Frontal cortex (tissue), 3 donors: ENCODE measurements at regions not wholly inside any gene's neighbourhood (a gene's known extent, or its start where the extent isn't known, plus 50 kb on each side); places are given as distances from the start of the nearest gene placed in this dataset.
"Not testable (repeated sequence)": the region's sequence is repeated elsewhere in the genome, so short reads cannot be mapped to it uniquely, and the experiment has no call there.

Source experiments
- DNase-seq, 2 donors: peaks; one replicate each; pipeline ENCODE4 v3.0.0; 2012; ENCODE audit warnings: low spot score in 2 of 2
- FAIRE-seq: peaks from 2 replicates; lab custom pipeline; 2012; peaks lifted over from hg19 to GRCh38; lab: Jason Lieb, UNC
- donor health status: control.
- donor health status: control.
- donor health status: control.

GRCh38 chr9:99635032-99635431 is 186.7 kb upstream of the NR4A3 start:
- FAIRE-seq, result no peak
- DNase-seq, result no peak

GRCh38 chr9:99637641-99638040 is 184.0 kb upstream of the NR4A3 start:
- FAIRE-seq, result no peak
- no peak for DNase-seq

GRCh38 chr9:99638971-99639370 is 182.7 kb upstream of the NR4A3 start:
- DNase-seq, result no peak
- no peak for FAIRE-seq

DNA sequence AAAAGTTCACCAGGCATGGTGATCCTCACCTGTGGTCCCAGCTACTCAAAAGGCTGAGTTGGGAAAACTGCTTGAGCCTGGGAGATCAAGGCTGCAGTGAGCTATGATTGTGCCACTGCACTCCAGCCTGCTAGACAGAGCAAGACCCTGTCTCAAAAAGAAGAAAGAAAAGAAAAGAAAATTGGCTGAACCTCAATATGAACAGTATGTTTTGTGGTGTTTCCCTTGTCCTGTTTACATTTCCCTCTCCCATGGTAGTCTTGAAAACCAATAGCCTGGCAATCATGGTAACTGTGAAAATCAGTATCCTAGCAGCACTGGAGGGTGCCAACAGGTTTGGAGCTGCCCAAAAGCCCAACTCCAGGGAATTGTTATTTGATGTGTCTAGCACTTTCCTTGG is 174.1 kb upstream of the NR4A3 start:
- FAIRE-seq (no peak), DNase-seq (no peak)

GRCh38 chr9:99650187-99650874 is 171.4 kb upstream of the NR4A3 start:
- FAIRE-seq (no peak), DNase-seq (no peak)

- no peak for FAIRE-seq
- DNase-seq, result peak in 1 of 2 donors; percentile 17
Measured at GRCh38 chr9:99660191-99660636, 161.5 kb upstream of the NR4A3 start.

- no peak for FAIRE-seq
- DNase-seq, result no peak
Measured at GRCh38 chr9:99663297-99663696, 158.4 kb upstream of the NR4A3 start.

GRCh38 chr9:99663856-99664255 is 157.8 kb upstream of the NR4A3 start:
- FAIRE-seq, result no peak
- DNase-seq, result no peak

- no peak for FAIRE-seq
- no peak for DNase-seq
Measured at GRCh38 chr9:99666571-99666970, 155.1 kb upstream of the NR4A3 start.

- not testable (repeated sequence) for DNase-seq, FAIRE-seq
Measured at GRCh38 chr9:99670886-99671285, 150.8 kb upstream of the NR4A3 start.

DNA sequence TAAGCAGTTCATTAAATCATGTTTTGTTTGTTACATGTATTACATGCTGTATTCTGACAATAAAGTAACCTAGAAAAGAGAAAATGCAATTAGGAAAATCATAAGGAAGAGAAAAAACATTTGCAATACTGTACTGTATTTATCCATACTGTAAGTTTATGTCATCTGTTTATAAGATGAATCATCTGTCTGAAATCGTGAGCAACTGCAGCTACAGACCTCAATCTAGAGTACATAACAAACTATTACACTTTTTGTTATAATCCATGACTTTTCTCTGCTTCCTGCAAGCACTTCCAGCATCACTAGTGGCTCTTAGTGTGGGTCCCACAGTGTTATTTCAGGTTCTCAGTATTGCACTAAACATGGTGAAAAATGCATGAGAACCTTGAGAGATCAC is 144.4 kb upstream of the NR4A3 start:
- DNase-seq (no peak), FAIRE-seq (no peak)

- no peak for DNase-seq
- FAIRE-seq, result no peak
Measured at GRCh38 chr9:99678566-99678965, 143.1 kb upstream of the NR4A3 start.

- peak in 1 of 2 donors; percentile 6 for DNase-seq
- no peak for FAIRE-seq
Measured at GRCh38 chr9:99680191-99680590, 141.5 kb upstream of the NR4A3 start.

DNA sequence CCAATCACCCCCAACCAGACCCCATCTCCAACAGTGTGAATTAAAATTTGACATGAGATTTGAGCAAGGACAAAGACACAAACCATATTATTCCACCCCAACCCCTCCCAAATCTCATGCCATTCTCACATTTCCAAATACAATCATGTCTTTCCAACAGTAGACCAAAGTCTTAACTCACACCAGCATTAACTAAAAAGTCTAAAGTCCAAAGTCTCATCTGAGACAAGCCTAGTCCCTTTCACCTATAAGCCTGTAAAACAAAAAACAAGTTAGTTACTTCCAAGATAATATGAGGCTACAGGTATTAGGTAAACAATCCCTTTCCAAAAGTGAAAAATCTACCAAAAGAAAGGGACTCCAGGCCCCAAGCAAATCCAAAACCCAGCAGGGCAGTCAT is 140.6 kb upstream of the NR4A3 start:
- DNase-seq, result no peak
- no peak for FAIRE-seq

DNA sequence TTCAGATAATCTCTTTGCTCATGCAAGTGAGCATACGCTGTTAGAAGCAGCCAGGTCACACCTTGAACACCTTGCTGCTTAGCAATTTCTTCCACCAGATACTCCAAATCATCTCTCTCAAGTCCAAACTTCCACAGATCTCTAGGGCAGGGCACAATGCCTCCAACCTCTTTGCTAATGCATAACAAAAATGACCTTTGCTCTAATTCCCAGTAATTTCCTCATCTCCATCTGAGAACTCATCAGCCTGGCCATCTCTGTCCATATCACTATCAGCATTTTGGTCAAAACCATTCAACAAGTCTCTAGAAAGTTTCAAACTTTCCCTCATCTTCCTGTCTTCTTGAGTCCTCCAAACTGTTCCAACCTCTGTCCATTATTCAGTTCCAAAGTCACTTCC is 139.3 kb upstream of the NR4A3 start:
- FAIRE-seq (no peak), DNase-seq (no peak)

DNA sequence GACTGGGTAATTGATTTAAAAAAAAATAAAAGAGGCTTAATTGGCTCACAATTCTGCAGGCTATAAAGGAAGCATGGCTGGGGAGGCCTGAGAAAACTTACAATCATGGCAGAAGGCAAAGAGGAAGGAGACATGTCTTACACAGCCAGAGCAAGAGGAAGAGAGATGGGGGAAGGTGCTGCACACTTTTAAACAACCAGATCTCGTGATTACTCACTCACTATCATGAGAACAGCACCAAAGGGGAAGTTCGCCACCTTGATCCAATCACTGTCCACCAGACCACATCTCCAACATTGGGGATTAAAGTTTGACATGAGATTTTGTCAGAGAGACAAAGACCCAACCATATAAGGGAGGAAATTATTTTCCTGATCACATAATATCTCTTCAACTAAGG is 138.8 kb upstream of the NR4A3 start:
- no peak for FAIRE-seq
- DNase-seq, result no peak

- DNase-seq (peak; percentile 7 to 22), FAIRE-seq (no peak)
Measured at GRCh38 chr9:99690573-99690972, 131.1 kb upstream of the NR4A3 start.

GRCh38 chr9:99693888-99694287 is 127.8 kb upstream of the NR4A3 start:
- FAIRE-seq, result no peak
- no peak for DNase-seq

GRCh38 chr9:99694393-99694792 is 127.3 kb upstream of the NR4A3 start:
- FAIRE-seq, result no peak
- DNase-seq, result no peak

- FAIRE-seq (no peak), DNase-seq (no peak)
Measured at GRCh38 chr9:99699396-99699795, 122.3 kb upstream of the NR4A3 start.

- FAIRE-seq, result no peak
- DNase-seq, result no peak
Measured at GRCh38 chr9:99712214-99712613, 109.5 kb upstream of the NR4A3 start.

- FAIRE-seq (no peak), DNase-seq (no peak)
Measured at GRCh38 chr9:99713838-99714306, 107.8 kb upstream of the NR4A3 start.
